DND-41 (cell line): ENCODE measurements at regions not wholly inside any gene's neighbourhood (a gene's known extent, or its start where the extent isn't known, plus 50 kb on each side); places are given as distances from the start of the nearest gene placed in this dataset.

Source experiments
- CTCF ChIP-seq: IDR thresholded peaks from 2 replicates; pipeline ENCODE4 v1.5.1; 2012; ENCODE audit warnings: borderline replicate concordance, low read length, moderate library complexity, mild to moderate bottlenecking; ENCODE audit not compliant: poor library complexity, severe bottlenecking; ENCODE audit errors: extremely low read depth
- EZH2 ChIP-seq: IDR thresholded peaks from 3 replicates; pipeline ENCODE4 v1.6.1; 2012; ENCODE audit warnings: borderline replicate concordance, low read depth, mild to moderate bottlenecking, moderate library complexity, low read length, inconsistent platforms; ENCODE audit not compliant: severe bottlenecking

GRCh38 chr9:107696302-107696701 lies 206.7 kb upstream of the KLF4 start:
- TF ChIP-seq CTCF = no peak
- no peak for TF ChIP-seq EZH2
